GM21423 (cell line): ENCODE measurements at regions not wholly inside any gene's neighbourhood (a gene's known extent, or its start where the extent isn't known, plus 50 kb on each side); places are given as distances from the start of the nearest gene placed in this dataset.
"Not testable (repeated sequence)": the region's sequence is repeated elsewhere in the genome, so short reads cannot be mapped to it uniquely, and the experiment has no call there.

Source experiments
- ATAC-seq: cut with Tn5 transposase; IDR thresholded peaks from one replicate; pipeline ENCODE4 v1.9.1; 2021; ENCODE audit warnings: mild to moderate bottlenecking, moderate library complexity; ENCODE audit not compliant: unreplicated experiment

DNA sequence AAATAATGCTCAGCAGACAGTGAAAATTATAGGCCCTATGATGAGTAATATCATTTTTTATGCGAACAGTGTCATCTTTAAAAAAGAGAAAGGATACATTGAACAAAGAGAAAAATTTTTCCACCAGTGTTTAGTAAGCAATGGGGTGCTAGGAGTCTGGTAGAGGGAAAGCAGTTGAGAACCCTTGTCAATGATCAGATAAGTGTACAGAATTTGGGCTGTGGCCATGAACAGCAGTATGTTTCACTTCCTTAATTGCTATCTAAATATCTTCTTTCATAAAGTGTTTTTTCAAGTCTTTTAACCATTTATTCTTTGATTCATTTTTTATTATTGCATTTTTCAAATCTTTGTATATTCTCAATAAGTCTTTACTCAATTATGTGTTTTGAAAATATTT is 750.7 kb upstream of the KCND2 start:
- no peak for ATAC-seq

GRCh38 chr7:119522698-119523097 is 750.3 kb upstream of the KCND2 start:
- ATAC-seq: no peak

GRCh38 chr7:119545118-119545517 is 727.9 kb upstream of the KCND2 start:
- ATAC-seq: no peak

DNA sequence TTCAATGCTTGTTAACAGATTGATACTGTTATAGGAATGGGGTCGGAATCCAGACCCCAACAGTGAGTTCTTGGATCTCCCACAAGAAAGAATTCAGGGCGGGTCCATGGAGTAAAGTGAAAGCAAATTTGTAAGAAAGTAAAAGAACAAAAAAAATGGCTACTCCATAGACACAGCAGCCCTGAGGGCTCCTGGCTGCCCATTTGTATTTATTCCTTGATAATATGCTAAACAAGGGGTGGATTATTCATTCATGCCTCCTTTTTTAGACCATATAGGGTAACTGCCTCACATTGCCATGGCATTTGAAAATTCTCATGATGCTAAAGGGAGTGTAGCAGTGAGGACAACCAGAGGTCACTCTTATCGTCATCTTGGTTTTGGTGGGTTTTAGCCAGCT is 717.2 kb upstream of the KCND2 start:
- no peak for ATAC-seq

DNA sequence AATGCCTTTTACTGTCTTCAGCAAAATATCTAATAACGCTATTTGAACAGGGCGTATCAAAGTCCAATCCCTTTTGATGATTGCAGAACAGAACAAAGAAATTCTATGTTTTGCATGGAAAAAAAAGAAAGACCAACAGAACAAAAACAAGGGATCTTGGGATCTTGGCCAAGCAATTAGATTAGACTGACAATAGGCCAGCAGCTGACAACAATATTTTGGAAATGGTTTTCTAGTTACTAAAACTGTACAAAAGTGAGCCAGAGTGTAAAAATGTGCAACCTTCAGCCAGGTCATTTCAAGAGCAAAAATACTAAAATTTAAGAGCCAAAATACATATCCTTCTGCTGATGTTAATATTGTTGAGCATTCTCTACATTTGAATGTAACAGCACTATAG is 716.5 kb upstream of the KCND2 start:
- ATAC-seq: no peak

GRCh38 chr7:119561751-119562150 is 711.2 kb upstream of the KCND2 start:
- no peak for ATAC-seq

GRCh38 chr7:119562839-119563238 is 710.1 kb upstream of the KCND2 start:
- ATAC-seq: no peak

DNA sequence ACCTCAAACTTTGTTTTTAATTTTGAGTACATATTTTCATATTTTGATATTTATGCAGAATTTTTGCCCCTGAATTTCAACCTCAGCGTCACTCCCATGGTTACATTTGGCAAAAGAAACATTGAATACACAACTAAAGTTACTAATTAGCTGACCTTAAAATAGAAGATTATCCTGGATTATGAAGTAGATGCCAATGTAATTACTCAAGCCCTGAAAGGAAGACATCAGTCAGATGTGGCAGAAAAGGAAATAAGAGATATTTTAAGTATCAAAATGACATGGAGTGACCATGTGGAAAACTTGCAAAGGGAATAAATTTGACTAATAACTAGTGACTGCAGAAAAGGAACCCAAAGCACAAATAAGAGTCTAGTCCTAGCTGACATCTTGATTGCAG is 701.3 kb upstream of the KCND2 start:
- no peak for ATAC-seq

- no peak for ATAC-seq
Observed at GRCh38 chr7:119572132-119572531, 700.8 kb upstream of the KCND2 start.

DNA sequence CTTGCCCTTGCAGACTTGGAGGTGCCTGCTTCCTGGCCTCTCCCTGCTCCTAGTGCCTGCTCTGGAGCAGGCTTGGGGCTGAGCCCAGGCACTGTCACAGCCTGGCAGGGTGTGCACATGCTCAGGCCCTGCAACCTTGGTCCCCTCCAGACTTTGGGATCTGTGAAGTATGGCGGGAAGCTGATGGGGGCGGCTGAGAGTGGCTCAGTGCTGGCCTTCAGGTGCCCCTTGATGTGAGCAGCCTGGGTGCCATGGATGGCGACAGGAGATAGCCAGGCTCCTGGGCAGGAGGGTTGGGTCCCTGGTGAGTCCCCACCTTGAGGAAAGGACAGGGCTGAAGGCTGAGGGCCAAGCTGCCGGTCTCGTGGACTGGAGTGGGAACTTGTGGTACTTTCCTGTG is 700.4 kb upstream of the KCND2 start:
- ATAC-seq: no peak

- no peak for ATAC-seq
Observed at GRCh38 chr7:119578116-119578515, 694.9 kb upstream of the KCND2 start.

GRCh38 chr7:119594956-119595355 is 678.0 kb upstream of the KCND2 start:
- no peak for ATAC-seq

- ATAC-seq: no peak
Observed at GRCh38 chr7:119596651-119597050, 676.3 kb upstream of the KCND2 start.

DNA sequence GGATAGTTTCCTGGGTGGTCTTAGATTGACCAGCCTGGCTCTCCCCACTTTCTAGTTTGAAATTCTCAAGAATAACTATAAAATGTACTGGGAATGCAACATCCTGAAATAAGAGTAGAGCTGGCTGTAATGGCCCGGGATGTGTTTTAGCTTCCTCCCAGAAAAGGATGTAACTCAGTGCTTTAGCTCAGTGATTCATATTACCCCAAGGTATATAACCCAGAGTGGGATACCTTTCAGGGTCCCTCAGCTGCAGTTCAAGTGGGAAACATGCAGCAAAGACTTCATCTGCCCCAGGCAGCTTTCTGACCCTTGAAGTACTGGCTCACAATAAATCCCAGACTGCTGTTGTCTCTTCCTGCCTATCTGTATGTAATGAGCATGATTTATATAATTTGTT is 666.7 kb upstream of the KCND2 start:
- ATAC-seq: no peak

GRCh38 chr7:119620769-119621168 is 652.2 kb upstream of the KCND2 start:
- no peak for ATAC-seq

DNA sequence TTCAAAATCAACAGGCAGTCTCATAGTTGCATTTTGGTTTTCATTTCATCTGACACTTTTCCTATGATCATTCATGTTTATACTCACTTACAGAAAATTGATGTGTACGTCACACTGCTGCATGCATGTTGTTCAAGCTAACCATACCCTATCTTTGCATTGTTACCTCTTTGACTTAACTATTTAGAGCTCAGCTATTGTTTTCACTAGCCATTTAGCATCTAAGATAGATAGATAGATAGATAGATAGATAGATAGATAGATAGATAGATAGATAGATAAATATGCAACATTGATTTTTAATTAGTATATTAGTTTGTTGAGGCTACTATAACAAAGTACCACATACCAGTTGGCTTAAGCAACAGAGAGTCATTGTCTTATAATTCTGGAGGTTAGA is 649.5 kb upstream of the KCND2 start:
- ATAC-seq: no peak

DNA sequence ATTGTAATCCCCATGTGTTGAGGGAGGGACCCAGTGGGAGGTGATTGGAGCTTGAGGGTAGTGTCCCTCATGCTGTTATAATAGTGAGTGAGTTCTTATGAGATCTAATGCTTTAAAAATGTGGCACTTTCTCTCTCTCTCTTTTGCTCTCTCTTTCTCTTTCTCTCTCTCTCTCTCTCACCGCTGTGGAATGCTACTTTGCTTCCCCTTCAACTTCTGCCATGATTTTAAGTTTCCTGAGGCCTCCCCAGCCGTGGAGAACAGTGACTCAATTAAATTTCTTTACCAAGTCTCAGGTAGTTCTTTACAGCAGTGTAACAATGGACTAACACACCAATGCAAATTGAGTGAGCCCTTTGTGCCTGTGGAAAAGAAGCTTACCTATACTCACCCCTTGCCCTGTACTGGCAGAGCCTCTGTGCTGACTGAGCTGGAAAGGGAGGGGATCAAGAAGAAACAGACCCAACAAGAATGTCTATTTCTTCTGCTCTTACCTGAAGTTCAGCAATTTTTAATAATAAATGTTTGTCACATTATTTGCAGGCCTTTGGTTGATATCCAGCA is 642.5 kb upstream of the KCND2 start:
- no peak for ATAC-seq

DNA sequence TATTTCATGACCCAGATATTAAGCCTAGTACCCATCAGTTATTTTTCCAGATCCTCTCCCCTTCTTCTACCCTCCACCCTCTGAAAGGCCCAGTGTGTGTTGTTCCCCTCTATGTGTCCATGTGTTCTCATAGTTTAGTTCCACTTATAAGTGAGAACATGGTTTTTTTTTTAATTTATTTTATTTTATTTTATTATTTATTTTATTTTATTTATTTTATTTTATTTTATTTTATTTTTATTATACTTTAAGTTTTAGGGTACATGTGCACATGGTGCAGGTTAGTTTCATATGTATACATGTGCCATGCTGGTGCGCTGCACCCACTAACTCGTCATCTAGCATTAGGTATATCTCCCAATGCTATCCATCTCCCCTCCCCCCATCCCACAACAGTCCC is 639.2 kb upstream of the KCND2 start:
- ATAC-seq: not testable (repeated sequence)

GRCh38 chr7:119640326-119640725 is 632.6 kb upstream of the KCND2 start:
- no peak for ATAC-seq

DNA sequence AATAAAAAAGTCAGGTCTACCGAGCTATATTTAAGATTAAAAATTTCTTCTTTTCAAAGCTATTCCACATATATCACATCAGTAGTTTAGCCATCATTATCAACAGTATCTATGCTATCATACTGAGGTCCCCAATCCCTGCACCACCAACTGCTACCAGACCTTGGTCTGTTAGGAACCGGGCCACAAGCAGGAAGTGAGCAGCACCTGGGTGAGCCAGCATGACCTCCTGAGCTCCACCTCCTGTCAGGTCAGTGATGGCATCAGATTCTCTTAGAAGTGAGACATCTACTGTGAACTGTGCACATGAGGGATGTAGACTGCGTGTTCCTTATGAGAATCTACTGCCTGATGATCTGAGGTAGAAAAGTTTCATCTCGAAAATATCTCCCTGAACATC is 632.1 kb upstream of the KCND2 start:
- ATAC-seq: no peak

DNA sequence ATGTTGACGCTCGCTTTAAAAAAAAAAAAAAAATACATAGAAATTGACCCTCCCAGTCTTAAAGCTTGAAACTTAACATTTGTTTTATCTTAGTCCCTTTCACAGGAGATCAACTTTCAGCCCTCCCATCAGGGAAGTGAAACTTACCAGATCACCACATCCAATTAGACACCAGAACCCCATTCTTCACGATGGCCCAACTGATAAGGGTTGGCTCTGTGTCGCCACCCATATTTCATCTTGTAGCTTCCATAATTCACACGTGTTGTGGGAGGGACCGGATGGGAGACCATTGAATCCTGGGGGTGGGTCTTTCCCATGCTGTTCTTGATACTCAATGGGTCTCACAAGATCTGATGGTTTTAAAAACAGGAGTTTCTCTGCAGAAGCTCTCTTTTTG is 629.4 kb upstream of the KCND2 start:
- no peak for ATAC-seq

DNA sequence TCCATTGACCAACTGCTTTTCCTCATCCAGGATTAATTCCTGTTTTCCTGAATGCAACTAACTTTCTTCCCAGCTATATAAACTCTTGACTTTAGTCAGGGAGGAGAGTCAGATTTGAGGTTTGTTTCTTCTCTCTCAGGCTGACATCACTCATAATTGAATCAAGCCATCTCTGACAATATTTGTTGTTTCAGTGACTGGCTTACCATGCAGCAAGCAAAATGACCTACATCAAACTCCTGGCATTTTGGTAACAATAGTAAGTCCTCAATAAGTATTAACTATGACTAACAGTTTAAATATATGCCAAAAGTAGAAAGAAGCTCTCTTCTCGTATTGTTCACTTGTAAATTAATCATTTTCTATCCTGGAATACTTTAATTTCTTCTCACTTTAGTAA is 625.7 kb upstream of the KCND2 start:
- no peak for ATAC-seq

DNA sequence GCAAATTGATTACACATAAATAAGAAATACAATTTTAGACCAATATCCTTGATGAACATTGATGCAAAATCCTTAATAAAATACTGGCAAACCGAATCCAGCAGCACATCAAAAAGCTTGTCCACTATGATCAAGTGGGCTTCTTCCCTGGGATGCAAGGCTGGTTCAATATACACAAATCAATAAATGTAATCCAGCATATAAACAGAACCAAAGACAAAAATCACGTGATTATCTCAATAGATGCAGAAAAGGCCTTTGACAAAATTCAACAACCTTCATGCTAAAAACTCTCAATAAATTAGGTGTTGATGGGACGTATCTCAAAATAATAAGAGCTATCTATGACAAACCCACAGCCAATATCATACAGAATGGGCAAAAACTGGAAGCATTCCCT is 624.2 kb upstream of the KCND2 start:
- not testable (repeated sequence) for ATAC-seq

DNA sequence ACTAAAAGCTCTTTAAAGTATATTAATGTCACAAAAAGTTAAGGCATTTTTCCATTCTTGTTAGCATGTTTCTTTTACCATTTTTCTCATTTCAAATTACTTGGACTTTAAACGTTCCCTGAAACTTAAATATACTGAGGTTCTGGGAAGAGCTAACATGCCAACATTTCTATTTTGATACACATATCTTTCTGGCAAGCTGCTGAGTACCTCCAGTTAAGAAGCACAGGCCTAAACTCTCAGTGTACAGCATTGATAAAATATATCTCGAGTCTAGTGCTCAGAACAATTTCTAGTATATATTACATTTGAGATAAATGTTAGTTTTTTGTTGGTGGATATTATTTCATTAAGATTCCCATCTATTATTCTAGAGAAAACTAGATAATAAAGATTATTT is 612.9 kb upstream of the KCND2 start:
- ATAC-seq: no peak
